CD4-positive, alpha-beta T cell treated with Interleukin-15 for 4 hours (primary cell): ENCODE measurements at regions not wholly inside any gene's neighbourhood (a gene's known extent, or its start where the extent isn't known, plus 50 kb on each side); places are given as distances from the start of the nearest gene placed in this dataset.
A peak's percentile ranks its signal among the peaks of the same experiment; 100 is the strongest.
"Not testable (repeated sequence)": the region's sequence is repeated elsewhere in the genome, so short reads cannot be mapped to it uniquely, and the experiment has no call there.

Source experiments
- DNase-seq: peaks from one replicate; pipeline ENCODE4 v3.0.0-alpha.2; 2020; ENCODE audit warnings: low spot score

DNA sequence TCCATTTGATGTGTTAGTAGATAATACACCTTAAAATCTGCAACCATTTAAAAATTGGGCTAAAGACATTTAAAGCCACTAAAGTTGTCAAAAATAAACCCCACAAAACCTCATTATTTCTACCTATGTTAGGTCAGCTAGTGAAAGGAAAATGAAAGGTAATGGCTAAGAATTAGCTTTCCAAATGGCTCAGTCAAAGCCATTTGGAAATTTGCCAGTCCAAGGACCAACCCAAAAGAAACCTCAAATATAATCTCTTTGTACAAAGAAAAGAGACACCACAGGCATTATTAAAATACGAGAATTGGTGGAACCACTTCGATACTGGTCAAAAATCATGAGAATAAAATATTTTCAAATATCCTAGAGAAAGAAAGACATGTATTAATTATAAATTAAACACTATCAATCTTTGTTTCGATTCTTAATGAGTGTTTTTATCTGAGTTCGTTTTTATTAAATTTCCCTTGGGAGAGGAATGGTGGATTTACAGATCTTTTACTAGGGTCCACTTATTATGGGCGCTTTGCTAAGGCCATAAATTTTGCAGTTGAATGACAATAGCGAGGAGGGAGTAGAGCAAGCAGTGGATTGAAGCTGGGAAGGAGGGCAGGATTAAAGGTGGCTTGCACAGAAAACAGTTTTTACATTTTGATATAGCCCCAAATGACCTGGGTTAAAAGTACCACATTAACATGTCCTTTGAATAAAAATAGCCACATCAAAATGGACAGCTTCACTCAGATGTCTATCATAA is 116.8 kb upstream of the SHB start:
- DNase-seq: no peak

DNA sequence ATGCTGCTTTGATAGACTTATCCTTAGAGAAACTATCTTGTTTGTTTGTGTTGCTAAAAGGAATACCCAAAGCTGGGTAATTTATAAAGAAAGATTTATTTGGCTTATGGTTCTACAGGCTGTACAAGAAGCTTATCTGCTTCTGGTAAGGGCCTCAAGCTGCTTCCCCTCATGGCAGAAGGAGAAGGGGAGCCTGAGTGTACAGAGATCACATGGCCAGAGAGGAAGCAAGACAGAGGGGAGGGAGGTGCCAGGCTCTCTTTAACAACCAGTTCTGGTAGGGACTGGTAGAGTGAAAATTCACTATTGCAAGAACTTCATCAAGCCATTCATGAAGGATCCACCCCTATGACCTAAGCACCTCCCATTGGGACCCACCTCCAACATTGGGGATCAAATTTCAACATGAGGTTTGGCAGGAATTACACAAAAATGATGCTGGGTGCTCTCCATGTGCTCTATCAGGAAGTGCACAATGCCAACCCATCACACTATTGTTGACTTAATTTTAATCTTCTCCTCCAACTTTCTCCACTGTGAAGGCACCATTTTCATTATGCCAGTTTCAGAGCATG is 115.1 kb upstream of the SHB start:
- DNase-seq: no peak

DNA sequence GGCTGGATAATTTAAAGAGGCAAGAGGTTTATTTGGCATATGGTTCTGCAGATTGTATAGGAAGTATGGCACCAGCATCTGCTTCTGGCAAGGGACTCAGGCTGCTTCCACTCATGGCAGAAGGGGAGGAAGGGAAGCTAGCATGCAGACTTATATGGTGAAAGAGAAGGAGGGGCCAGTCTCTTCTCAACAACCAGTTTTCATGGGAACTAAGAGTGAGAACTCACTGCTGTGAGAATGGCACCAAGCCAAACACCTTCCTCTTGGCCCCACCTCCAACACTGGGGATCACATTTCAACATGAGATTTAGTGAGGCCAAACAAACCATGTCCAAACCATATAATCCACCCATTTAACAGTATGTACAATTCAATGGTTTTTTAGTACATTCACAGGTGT is 113.3 kb upstream of the SHB start:
- no peak for DNase-seq

DNA sequence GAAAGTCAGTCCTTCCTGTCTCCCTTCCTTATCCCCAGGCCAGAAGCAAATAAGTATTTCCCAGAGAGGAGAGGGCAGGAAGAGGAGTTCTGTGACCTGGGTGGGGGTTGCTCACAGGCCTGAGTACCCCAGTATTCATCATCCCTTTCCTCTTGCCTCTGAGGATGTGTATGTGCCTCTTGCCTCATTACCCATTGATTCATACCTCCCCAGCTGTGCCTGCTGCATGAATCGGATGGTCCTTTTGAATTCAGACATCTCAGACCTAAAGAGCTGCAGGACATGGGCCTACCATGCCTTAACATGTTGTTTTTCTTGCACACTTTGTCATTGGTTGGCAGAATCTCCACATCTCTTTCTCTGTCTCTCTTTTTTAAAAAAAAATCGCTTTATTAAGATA is 112.8 kb upstream of the SHB start:
- DNase-seq: no peak

DNA sequence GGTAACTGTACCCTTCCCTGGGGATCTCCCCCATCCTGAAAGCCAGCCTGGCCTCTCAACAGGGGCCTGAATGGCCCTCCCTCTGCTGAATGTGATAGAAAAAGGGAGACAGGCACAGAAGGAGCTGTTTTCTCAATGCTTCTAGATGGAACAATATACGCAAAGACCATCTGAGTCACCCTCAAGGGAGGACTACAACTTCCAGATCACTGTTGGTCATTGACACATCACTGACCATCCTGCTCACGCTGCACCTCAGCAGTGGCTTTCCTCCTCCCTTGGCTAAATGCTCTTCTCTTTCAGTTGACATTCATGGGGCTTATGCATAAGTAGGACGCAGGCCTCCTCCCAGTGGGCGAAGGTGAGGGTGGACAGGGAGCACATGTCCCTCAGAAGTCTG is 112.2 kb upstream of the SHB start:
- no peak for DNase-seq

DNA sequence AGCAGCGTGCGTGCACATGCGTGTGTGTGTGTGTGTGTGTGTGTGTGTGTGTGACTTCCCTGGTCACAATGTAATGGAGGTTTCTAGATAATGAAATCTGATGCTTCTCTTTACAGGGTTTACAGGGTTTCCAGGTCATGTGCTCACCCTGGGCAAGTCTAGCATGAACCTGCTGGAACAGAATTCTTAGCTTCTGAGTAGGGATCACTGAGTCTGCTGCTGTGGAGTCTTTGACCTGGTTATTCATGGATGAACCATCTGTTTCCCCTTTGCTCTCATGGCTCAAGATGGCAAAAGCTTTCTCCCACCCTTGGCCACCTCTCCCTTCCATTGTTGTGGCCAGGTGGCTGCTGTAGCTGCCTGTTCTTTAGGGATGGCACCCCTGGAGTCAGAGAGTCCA is 111.6 kb upstream of the SHB start:
- no peak for DNase-seq

DNA sequence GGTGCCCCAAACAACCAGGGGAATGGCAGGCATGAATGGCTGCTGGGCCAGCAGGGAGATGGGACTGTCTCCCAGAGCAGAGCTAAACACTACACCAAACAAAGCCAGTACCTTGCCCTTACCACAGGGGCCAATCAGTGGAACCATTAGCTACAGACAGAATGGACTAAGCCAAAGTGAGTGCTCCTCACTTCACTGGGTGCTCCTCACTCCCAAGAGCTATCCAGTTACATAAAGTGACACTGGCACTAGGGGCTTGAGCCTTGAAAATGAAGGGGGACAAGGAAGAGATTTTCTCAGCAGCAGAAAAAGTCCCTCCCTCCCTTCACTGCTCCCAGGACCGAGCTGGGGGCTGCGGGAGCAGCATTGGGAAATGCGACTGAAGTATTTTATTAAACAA is 110.9 kb upstream of the SHB start:
- no peak for DNase-seq

DNA sequence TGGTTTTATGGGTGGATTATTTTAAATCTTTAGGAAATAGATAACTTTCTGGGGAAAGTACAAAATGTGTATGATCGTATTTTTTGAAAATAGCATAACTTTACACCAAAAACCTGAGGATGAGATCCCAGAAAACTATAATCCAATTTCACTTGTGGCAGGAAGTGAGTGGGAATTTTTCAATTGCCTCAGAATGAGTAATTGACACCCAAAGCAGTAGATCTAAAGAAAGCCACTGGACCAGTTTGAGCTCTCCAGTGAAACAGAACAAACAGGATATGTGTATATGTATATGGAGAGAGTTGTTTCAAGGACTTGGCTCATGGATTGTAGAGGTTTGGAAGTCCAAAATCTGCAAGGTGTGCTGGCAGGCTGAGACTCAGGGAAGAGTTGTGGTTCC is 109.2 kb upstream of the SHB start:
- DNase-seq: no peak

DNA sequence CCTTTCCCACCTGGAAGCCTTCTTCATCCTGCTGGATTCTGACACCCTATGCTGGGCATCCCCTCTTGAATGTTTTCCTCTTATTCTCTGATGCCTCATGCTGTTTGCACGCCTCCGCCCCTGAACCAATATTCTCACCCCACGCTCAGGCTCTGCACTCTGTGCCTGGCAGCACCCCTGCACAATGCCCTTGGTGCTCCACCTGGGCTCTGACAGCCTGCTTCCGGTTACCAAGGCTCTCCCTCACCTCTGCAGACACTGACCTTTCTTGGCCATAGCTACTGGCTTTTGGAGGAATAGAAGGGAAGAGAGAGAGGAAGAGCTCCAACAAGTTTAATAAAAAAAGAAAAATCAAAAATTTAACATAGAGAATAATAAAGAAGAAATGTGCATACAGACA is 108.7 kb upstream of the SHB start:
- DNase-seq: no peak

DNA sequence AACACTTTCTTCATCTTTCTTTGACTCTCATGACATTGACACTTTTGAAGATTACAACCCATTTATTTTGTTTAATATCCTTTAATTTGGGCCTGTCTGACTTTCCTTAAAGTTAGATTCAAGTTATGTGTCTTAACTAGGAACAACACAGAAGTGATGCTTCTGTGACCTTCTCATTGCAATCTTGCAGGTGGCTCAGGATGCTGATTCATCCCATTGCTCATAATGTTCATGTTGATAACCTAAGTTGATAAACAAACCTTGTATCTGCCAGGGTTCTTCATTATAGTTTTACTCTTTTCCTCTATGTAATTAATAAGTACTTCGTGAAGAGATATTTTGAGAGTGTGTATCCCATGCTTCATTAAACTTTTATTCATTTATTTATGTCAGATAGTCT is 107.2 kb upstream of the SHB start:
- no peak for DNase-seq

DNA sequence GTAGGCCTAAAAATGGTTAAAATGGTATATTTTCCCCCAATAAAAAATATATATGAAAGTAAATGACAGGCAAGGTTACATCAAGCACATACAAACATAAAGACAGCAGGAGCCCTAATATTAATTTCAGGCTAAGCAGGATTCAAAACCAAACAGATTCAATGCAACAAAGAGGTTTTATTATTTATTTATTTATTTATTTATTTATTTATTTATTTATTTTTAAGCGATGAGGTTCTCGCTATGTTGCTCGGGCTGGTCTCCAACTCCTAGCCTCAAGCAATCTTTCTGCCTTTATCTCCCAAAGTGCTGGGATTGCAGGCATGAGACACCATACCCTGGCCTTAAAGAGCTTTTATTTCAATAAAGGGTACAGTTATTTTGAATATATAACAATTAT is 106.4 kb upstream of the SHB start:
- no peak for DNase-seq

DNA sequence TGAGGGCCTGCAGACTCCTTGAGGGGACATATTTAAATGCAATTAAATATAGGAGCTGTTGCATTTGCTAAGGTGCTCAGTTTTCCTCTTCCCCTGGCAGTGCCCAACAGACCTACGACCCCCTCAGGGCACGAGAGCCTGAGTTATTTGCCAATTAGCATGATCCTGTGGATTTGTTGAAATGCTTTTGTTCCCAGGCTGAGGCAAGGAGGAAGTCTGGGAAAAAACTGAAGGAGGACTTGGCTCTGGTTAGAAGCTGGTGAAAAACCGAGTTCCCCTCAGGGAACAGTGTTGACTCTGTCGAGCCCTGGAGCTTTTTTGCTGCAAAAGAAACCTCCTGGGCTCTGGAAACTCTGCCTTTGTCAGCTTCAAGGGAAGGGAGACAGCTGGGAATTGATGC is 103.6 kb upstream of the SHB start:
- DNase-seq: no peak

DNA sequence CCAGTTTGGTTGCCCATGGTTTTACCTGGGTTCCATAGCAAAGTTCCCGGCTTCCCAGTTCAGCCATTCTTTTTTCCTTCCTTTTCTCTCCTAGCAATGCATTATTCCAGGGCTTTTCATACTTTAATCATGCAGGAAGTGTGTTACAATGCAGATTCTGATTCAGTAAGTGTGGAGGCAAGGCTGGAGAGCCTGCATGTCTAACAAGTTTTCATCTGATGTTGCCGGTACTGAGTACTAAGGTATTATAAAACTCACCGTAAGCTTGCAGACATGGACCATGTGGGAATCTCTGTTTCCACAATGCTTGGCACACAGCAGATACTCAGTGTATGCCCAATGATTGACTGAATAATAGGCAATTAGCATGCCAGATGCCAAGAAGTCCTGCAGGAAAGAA is 102.9 kb upstream of the SHB start:
- no peak for DNase-seq

DNA sequence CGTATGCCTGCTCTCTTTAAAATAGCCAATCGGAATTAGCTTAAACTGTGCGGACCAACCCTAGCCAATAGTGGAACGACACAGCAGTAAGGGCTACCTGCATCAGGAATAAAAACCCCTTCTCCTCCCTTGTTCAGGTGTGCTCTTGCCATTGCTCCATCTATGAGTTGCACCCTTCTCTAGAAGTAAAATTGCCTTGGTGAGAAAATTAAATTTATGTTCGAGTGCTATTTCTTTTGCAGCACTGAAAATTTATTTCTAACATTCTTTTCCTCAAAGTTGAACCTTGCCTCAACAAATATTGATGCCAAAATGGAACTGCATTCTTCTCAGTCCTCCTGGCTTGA is 102.5 kb upstream of the SHB start:
- no peak for DNase-seq

DNA sequence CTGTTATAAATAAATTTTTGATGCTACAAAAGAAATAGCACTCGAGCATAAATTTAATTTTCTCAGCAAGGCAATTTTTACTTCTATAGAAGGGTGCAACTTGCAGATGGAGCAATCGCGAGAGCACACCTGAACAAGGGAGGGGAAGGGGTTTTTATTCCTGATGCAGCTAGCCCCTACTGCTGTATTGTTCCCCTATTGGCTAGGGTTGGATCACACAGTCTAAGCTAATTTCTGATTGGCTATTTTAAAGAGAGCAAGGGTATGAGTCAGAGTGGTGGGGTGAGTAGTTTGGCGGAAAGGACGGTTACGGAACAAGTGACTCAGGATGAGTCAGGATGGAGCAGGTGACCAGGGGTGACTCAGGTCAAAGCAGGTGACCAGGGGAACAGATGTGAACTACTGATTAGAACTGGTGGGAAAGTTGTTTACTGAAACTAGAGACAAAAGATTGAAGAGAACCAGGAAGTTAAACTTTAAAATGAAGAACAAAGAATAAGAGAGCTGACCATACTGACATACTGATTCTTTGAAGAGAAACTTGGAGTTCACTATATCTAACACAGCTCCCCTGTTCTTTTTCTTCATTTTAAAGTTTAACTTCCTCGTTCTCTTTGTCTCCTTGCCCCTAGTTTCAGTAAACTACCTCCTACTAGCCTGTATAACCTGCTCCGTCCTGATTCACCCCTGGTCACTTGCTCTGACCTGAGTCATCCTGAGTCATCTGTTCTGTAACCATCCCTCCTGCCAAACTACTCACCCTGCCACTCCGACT is 101.9 kb upstream of the SHB start:
- DNase-seq: not testable (repeated sequence)

DNA sequence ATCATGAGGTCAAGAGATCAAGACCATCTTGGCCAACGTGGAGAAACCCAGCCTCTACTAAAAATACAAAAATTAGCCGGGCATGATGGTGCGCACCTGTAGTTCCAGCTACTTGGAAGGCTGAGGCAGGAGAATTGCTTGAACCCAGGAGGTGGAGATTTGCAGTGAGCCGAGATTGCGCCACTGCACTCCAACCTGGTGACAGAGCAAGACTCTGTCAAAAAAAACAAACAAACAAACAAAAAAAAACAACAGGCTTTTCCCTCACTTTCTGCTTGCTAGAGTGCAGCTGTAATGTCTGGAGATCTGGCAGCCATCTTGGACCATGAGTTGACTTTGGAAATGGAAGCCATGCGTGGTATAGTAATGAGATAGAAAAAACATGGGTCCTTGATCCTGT is 101.1 kb upstream of the SHB start:
- not testable (repeated sequence) for DNase-seq

DNA sequence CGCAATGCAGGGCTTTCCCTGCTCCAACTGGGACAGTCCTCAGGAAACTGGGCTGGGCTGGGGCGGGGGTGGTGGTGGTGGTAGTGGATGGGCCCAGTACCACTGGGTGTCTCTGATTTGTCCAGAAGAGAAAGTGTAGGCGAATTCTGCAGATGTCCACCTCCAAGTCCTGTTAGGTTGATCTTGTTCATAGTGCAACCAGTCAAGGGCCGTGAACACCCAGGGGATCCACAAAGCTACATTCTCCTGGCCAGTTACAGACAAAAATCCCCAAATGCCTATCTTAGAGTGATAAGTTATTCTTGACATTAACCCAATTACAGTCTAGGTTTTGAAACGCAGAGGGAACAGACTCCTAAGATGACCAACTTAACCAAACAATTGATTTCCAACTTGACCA is 97.5 kb upstream of the SHB start:
- DNase-seq: no peak

DNA sequence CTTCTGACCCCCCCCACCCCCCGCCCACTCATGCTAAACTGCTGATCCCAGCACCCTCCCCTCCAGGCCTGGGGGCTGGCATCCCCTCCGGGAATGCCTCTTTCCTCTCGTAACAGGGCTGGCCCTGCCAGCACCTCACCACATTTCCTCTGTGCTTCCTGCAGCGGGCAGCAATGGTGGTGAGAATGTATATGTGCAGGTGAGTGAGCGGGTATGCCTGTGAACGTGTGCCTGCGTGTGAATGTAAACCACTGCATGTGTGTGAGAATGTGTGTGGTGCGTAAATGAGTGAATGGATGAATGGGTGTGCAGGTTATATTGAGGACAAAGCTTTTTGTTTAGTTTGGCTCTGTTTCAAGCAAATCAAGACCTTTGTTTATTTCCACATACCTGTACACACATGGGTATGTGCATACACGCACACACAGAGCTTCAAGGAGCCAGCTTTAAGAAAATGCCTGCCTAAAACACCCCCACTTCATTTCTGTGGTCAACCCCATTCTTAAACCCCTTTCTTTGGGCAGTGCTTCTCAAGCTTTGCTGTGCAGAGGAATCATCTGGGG is 95.7 kb upstream of the SHB start:
- DNase-seq: no peak

DNA sequence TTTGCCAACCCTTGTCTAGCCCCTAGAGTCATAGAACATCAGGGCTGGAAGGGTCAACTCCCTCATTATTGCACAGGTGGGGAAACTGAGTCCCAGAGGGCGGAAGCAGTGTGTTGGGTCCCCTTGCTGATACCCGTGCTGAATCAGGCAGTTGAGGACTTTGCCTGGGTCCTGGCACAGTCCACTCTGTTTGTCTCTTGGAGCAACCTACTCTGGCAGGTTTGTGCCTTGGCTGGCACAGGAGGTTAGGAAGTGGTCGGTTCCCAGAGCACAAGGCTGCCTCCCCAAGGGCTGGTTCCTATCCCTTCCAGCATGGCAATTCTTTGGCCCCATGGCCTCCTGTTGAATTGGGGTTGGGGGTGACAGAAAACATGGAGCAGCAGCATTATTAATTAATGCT is 94.5 kb upstream of the SHB start:
- no peak for DNase-seq

DNA sequence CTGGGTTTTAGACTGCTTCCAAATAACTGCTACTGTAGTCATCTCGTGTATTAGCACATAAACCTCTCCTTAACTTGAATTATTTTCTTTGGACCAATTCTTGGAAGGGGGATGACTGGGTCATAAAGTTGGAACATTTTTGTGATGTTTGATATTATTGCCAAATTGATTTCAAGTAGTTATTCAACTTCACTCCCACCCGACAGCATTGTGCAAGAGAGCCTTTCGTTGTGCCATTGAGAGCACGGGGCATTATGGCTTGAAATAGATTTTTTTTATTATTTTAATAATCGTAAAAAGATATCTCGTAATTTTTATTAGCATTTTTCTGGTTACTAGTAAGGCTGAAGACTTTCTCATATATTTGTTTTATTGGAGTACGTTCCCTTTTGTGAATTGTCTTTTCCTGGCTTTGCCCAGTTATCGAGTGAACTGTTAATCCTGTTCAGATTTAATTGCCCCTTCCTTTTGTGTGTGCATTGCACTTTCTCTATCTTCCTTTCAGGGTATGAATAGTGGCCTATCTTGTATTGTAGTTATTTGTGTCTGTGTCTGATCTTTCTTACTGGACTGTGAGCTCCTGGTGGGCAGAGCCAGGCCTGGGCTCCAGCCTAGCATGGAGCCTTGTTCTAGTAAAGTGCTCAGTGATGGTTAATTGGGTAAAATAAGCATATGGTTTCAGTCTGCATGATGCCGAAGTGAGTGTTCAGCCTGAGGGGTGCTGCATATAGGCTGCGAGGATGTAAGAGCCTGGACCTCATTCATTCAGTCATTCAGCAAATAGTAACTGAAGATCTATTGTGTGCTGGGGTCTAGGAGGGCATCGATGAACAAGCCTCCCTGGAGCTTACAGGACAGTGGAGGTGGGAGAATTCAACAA is 93.5 kb upstream of the SHB start:
- no peak for DNase-seq

DNA sequence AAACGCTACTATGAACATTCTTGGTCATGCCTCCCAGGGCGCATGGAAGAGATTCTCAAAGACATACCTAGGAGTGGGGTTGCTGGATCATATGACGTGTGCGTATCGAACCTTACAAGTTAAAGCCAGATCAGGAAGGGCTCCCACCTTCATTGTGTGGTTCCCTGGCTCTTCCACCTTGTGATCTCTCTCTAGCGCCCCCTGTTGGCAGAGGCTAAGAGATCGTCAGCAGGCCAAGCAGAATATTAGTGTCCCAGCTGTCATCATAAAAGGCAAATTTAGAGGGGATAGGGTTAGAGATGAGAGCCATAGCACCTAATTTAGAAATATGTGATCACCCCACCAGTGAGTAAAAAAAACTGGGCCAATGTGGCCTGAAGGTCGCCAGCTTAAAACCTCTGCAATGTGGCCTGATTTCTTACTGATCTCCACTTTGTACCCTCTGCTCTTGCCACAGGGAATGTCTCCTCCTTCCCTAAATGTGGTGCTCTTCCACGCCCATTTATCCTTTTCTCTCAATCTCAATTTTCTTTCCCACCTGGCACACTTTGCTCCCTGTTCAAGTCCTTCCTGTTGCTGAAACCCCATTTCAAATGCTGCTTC is 91.7 kb upstream of the SHB start:
- DNase-seq: peak; percentile 46

DNA sequence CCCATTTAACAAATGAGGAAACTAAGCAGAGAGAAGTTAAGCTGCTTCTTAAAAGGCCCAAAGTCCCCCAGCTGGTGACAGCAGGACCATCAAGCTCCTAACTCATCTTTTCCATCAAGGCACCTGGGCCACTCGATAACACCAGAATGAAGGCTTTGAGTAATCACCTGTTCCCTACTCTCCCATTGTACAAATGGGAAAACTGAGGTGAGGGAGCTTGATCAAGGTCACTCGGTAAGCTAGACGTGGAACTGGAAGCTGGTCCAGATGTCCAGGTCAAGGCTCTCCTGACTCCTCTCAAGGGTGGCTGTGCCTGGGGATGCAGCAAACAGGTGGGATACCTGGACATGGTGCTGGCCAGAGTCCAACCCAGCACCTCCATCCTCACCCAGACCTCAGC is 90.6 kb upstream of the SHB start:
- no peak for DNase-seq
